Panc1 (cell line): ENCODE measurements at regions not wholly inside any gene's neighbourhood (a gene's known extent, or its start where the extent isn't known, plus 50 kb on each side); places are given as distances from the start of the nearest gene placed in this dataset.

Experiments
- ATAC-seq: fragments of 200-7000 bp; cut with Tn5 transposase; 2 replicates; pipeline ENCODE4 v1.9.1; 2020; ENCODE audit warnings: mild to moderate bottlenecking, moderate library complexity
- BruUV-seq: library from RNA; stranded (reverse); fragments of 400-500 nt; replicated peaks from 2 replicates; lab custom pipeline; 2021; lab: Mats Ljungman, UMichigan
- CTCF ChIA-PET: fragments of 300-600 bp; sonication (Branson Sonifier 250); formaldehyde crosslinking; loops from one replicate; lab custom pipeline; 2022; ENCODE audit warnings: antibody characterized with exemption; lab: Charles Lee
- POLR2A ChIA-PET: fragments of 300-600 bp; sonication (Branson Sonifier 250); formaldehyde crosslinking; loops from one replicate; lab custom pipeline; 2022; ENCODE audit warnings: antibody characterized with exemption; lab: Charles Lee
- DNase-seq: peaks from one replicate; pipeline ENCODE4 v3.0.0-alpha.2; 2010; ENCODE audit warnings: low read depth, low spot score
- H3K27ac ChIP-seq: 2 replicates; pipeline ENCODE4 v1.5.1; 2011; ENCODE audit warnings: mild to moderate bottlenecking, low read length, inconsistent platforms
- H3K27me3 ChIP-seq: fragments of 200-500 bp; sonication (Bioruptor generic); 2 replicates; pipeline ENCODE4 v1.6.0; 2014; ENCODE audit warnings: low read length, inconsistent platforms; ENCODE audit not compliant: control insufficient read depth, insufficient read depth
- H3K36me3 ChIP-seq: fragments of 200-500 bp; sonication (Bioruptor generic); 2 replicates; pipeline ENCODE4 v1.5.1; 2014; ENCODE audit warnings: inconsistent platforms, mild to moderate bottlenecking, low read length, moderate library complexity; ENCODE audit not compliant: control insufficient read depth, insufficient read depth
- H3K4me1 ChIP-seq: 2 replicates; pipeline ENCODE4 v1.5.1; 2011; ENCODE audit warnings: inconsistent platforms, mild to moderate bottlenecking, low read length, moderate library complexity; ENCODE audit not compliant: control insufficient read depth, insufficient read depth
- H3K4me3 ChIP-seq, 2 experiments: 2 replicates each; pipeline ENCODE4 v1.5.1; 2011 to 2012; ENCODE audit warnings: low read depth in 2 of 2, low read length in 2 of 2, mild to moderate bottlenecking in 2 of 2, inconsistent platforms in 1 of 2, moderate library complexity in 1 of 2
- H3K9me3 ChIP-seq: fragments of 200-500 bp; sonication (Bioruptor generic); 2 replicates; pipeline ENCODE4 v1.5.1; 2014; ENCODE audit warnings: low read depth, mild to moderate bottlenecking, inconsistent platforms, low read length, moderate library complexity; ENCODE audit not compliant: control insufficient read depth, insufficient read depth
- CTCF ChIP-seq: fragments of 450-650 bp; IDR thresholded peaks from 2 replicates; pipeline ENCODE4 v1.5.1; 2017; ENCODE audit warnings: mild to moderate bottlenecking
- POLR2AphosphoS5 ChIP-seq: IDR thresholded peaks from 2 replicates; pipeline ENCODE4 v1.6.1; 2012; ENCODE audit warnings: mild to moderate bottlenecking, low read depth, low read length, moderate library complexity
- REST ChIP-seq, 2 experiments: IDR thresholded peaks; 2 replicates each; pipeline ENCODE4 v1.6.1; 2011 to 2012; ENCODE audit warnings: low read depth in 2 of 2, control low read depth in 1 of 2, low read length in 1 of 2, mild to moderate bottlenecking in 1 of 2, moderate library complexity in 1 of 2; ENCODE audit not compliant: insufficient read depth in 1 of 2
- SIN3A ChIP-seq: IDR thresholded peaks from 2 replicates; pipeline ENCODE4 v1.6.1; 2012; ENCODE audit warnings: low read depth, mild to moderate bottlenecking, low read length, moderate library complexity, borderline replicate concordance; ENCODE audit not compliant: insufficient read depth
- TCF7L2 ChIP-seq: IDR thresholded peaks from 2 replicates; pipeline ENCODE4 v1.6.1; 2011; ENCODE audit warnings: mild to moderate bottlenecking, low read depth, low read length, inconsistent platforms
- in situ Hi-C: cut with HindIII; loops from 2 replicates; pipeline ENCODE4 v1.10.0; 2016; ENCODE audit warnings: low sequenced_read_pairs, low pct_unique_long_range_greater_than_20kb
- intact Hi-C: fragments of 100-400 bp; cut with micrococcal nuclease; formaldehyde crosslinking; loops from one replicate; pipeline ENCODE4 v1.10.0; 2022; ENCODE audit not compliant: unreplicated experiment

GRCh38 chr7:126378642-126379041 lies 874.1 kb downstream of the GRM8 start:
- intact Hi-C loops (no loop called here), in situ Hi-C loops (no loop called here)
- H3K27ac ChIP-seq = no peak overlapping the region
- CTCF ChIA-PET = no interaction called here
- H3K4me3 ChIP-seq = no peak overlapping the region
- DNase-seq (no peak), ATAC-seq (no peak)
- H3K27me3 ChIP-seq = no peaks in the 10 kb centered on the region
- no peaks in the 10 kb centered on the region for H3K36me3 ChIP-seq
- POLR2A ChIA-PET = no interaction called here
- no TSS peak for BruUV-seq
- H3K9me3 ChIP-seq = no peaks in the 10 kb centered on the region
- no peak for TF ChIP-seq POLR2AphosphoS5
- no peak for TF ChIP-seq SIN3A
- H3K4me1 ChIP-seq = no peaks in the 10 kb centered on the region

GRCh38 chr7:126370038-126370668 lies 882.6 kb downstream of the GRM8 start:
- TF ChIP-seq TCF7L2 = no peak
- TF ChIP-seq CTCF = no peak
- no peak for TF ChIP-seq SIN3A
- no peak for TF ChIP-seq POLR2AphosphoS5
- TF ChIP-seq REST (IDR thresholded peaks at IDR 0.05; ENCODE audit: insufficient read depth in 1 of 2, low read depth in 2 of 2, low read length in 1 of 2) = no peak
- Histone ChIP-seq H3K36me3 (no peaks in the 10 kb centered on the region), H3K9me3 (no peaks in the 10 kb centered on the region), H3K27me3 (no peaks in the 10 kb centered on the region), H3K4me1 (no peaks in the 10 kb centered on the region), H3K27ac (no peak overlapping the region), H3K4me3 (no peak overlapping the region)
- in situ Hi-C loops (no loop called here), intact Hi-C loops (no loop called here)
- POLR2A ChIA-PET = no interaction called here
- DNase-seq (no peak), ATAC-seq (no peak)
- CTCF ChIA-PET = no interaction called here
- BruUV-seq = no TSS peak

GRCh38 chr7:126362746-126363145 lies 890.0 kb downstream of the GRM8 start:
- DNase-seq (no peak), ATAC-seq (no peak)
- ChIA-PET POLR2A (no interaction called here), CTCF (no interaction called here)
- TF ChIP-seq REST (IDR thresholded peaks at IDR 0.05; ENCODE audit: insufficient read depth in 1 of 2, low read depth in 2 of 2, low read length in 1 of 2) = no peak
- no peak for TF ChIP-seq POLR2AphosphoS5
- no peak for TF ChIP-seq CTCF
- TF ChIP-seq TCF7L2 = no peak
- TF ChIP-seq SIN3A = no peak
- no peaks in the 10 kb centered on the region for H3K4me1 ChIP-seq
- H3K36me3 ChIP-seq = no peaks in the 10 kb centered on the region
- H3K27ac ChIP-seq = no peak overlapping the region
- intact Hi-C loops = no loop called here
- in situ Hi-C loops = no loop called here
- BruUV-seq = no TSS peak
- no peaks in the 10 kb centered on the region for H3K27me3 ChIP-seq
- no peaks in the 10 kb centered on the region for H3K9me3 ChIP-seq
- no peak overlapping the region for H3K4me3 ChIP-seq
